Heart left ventricle (tissue), 13 donors: ENCODE measurements at regions not wholly inside any gene's neighbourhood (a gene's known extent, or its start where the extent isn't known, plus 50 kb on each side); places are given as distances from the start of the nearest gene placed in this dataset.

Experiments
- CTCF ChIP-seq, 12 donors: fragments of 200-600 bp; sonication (generic) in 4 of 12; IDR thresholded peaks; one replicate each; pipeline versions ENCODE4 v1.5.0 to v1.8.0; 2018 to 2022; ENCODE audit warnings: antibody characterized with exemption in 12 of 12, mild to moderate bottlenecking in 5 of 12
- POLR2A ChIP-seq, 2 donors: fragments of 450-650 bp; IDR thresholded peaks; one replicate each; pipeline ENCODE4 v1.6.1; 2017; ENCODE audit warnings: antibody characterized with exemption in 2 of 2, mild to moderate bottlenecking in 2 of 2, moderate library complexity in 2 of 2
- donor health status: ischemic (EF 13 %, LVEDD 7.1; RV severe dilation, severe dysfunction).
- donor health status: DM: no; HTN: yes; CAD: no.
- donor health status: DM: no; HTN: no; CAD: no.
- donor health status: ischemic (EF 25% LVEDD 6.9; RV normal size, moderate dysfunction).
- donor health status: ischemic (EF 25% LVEDD 5.7; RV mildly dilated, moderate dysfunction).
- donor health status: ischemic (EF 35%, LVEDD 5.7; RV mildly dilated, moderate dysfunction).
- donor health status: nonischemic (EF 11% LVEDD 7.7; RV severe dilation, severe dysfunction).
- donor health status: DM: yes; HTN: yes; CAD: no.
- donor health status: PGD.
- donor health status: ischemic (EF 29% LVEDD 5.4; RV normal size, mild dysfunction).
- donor health status: nonischemic (EF 23%, LVEDD 6.1; RV moderate dilation, normal function).

DNA sequence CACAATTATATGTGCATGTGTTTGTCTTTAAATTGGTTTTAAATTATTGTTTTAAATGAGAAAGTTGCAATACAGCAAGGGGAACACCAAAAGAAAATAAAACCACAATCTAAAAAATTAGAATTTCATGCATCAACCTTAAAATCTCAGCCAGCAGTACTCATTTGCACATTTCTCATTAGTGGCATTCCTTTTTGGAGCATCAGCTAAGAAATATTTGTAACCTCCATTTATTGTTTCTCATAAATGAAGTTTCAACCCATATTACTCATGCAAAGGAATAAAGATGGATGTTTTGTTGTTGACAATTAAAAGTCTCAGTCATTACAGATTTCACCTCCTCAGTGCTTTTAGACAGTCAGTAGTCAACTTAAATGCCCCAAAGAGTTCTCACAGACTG, 160.1 kb downstream of the TBX15 start:
- TF ChIP-seq POLR2A (IDR thresholded peaks at IDR 0.05) = no peak
- TF ChIP-seq CTCF (IDR thresholded peaks at IDR 0.05) = no peak
